ENCODE measurements at regions not wholly inside any gene's neighbourhood (a gene's known extent, or its start where the extent isn't known, plus 50 kb on each side); places are given as distances from the start of the nearest gene placed in this dataset.
"Not testable (repeated sequence)": the region's sequence is repeated elsewhere in the genome, so short reads cannot be mapped to it uniquely, and the experiment has no call there.

DNA sequence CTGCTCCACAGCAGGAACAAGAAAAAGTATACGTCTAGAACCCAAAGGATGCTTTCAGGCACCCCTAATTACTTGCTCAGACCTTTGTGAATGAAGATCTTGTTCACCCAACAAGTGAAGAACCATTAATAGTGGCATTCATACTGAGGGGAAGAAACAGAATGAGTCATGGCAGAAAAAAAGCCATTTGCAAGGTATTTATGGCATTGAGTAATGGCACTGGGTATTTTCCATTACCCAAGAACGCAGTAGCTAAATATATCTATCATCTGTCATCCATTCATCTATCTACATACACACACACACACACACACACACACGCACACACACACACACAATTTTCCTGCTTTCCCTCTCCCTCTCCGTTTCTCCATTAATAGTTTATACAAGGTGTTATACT lies 56.4 kb upstream of the XIRP2 start:
- ATAC-seq, result no peak

DNA sequence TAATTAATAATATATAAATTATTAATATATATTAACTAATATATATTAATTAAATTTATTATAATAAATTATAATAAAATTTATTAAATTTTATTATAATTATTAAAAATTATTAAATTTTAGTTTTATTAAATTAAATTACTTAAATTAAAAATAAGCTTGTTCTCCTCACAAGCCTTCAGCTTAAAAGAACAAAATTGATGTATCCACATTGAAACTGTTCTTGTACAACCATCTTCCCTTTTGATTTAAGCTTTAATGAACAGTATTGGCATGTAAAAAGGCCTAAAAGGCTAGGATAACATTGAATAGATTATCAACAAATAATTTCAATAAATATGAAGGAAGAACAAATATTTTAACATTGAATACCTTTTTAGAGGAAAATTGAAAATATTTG lies 62.4 kb upstream of the XIRP2 start:
- no peak for ATAC-seq

DNA sequence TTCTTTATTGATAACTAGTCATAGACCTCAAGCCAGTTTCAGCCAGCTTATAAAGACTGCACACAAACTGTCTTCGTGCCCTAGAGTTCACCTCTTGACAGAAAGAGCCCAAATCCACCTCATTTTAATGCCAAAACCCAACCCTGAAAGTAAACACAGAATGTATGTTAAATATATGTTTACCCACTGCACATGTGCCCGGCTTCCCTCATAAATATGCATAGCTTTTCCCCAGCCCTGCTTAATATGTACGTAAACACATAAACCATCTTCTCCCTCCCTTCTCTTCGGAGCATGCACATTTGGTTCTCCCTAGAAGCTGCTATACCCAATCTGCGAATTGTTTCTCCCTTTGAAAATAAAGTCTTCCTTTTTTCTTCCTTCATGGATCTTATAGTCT lies 73.9 kb upstream of the XIRP2 start:
- ATAC-seq, result no peak

DNA sequence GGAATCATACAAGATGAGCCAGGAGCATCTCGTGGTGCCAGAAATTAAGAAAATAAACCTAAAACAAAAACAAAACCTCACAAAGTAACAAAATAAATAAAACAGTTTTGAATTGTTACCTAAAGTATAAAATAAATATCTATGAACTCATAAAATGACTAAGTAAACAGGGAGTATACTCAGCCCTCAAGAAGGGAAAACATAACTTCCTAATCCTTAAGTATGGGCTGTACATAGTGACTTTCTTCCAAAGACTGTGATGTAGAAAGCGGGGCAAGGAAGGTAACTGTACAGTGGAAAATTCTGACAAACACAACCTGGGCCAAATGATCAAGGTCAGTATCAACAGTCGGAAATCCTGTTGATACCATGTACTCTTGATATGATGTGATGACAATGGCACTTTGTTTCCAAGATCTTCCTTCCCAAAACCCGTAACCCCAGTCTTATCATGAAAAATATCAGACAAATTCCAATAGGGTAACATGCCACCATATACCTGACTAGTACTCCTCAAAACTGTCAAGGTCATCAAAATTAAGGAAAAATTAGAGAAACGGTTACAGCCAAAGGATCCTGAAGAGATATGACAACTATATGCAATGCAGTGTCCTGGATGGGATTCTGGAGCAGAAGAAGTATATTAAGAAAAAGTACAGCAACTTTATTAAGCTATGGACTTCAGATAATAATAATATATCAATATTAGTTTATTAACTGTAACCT lies 76.0 kb upstream of the XIRP2 start:
- no peak for ATAC-seq

DNA sequence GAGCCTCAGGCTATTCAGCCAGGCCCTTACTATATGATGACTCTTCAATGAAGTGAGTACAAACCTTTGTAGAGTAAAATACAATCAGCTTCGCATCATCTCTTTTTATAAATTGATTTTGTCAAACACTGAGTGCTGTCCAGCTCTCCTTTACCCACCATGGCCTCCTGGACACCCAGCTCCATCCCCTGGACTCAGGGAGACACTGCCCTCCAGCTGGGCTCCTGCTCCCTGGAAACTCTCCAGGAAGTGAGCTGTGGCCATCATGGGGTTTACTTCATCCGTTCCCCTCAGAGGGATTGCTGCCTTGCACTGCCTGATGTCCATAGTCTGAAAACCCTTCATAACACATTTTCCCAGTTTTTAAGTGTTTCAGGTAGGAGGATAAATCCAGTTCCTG lies 82.5 kb upstream of the XIRP2 start:
- ATAC-seq, result no peak

DNA sequence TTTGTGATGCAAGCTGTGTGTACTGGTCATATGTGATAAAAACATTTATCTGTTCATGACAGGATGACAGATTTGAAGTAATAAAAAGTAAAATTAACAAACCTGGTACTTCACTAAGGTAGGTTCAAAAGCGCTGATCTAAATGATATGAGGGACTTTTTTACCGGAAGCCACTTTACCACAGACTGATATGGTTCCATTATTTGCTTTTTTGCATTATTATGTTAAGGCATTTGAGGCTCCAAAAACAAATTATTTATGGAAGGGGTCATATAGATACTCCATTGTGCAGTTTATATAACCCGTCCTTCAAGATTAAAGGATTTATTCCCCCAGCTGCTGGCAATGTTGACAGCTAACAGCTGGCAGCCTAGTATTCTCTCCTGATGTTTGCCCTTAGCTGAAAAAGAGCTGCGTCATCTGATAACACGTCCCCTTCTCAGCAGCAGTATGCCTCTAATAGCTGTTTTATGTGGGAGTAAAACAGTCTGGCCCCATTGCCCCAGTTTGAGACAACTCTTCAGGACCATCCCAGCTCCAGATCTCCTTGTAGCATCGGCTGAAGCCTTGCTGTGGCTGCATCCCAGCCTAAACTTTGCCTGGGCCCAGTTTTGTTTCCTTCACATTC lies 84.8 kb upstream of the XIRP2 start:
- ATAC-seq, result no peak

DNA sequence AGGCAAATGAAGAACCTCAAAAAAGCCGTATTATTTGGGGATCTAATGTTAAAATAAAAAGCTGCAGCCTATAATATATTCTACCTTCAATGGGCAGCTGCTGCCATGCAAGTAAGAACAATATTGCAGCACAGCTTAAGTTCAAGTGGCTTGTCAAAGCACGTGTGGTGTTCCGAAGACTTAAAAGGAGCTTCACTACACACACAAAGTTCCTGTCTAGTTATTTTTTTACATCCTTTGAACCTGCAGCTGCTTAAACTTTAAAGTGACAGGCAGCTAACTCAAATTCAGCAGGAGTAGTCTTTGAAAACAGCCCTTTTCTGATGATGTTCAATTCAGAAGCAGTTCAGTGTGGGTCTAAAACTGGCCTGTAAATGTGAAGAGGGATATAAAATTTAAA lies 85.8 kb upstream of the XIRP2 start:
- no peak for ATAC-seq

DNA sequence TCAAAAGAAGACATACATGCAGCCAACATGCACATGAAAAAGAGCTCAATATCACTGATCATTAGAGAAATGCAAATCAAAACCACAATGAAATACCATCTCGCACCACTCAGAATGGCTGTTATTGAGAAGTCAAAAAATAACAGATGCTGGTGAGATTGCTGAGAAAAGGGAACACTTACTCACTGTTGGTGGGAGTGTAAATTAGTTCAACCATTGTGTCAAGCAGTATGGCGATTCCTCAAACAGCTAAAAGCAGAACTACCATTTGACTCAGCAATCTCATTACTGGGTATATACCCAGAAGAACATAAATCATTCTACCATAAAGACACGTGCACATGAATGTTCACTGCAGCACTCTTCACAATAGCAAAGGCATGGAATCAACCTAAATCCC lies 95.5 kb upstream of the XIRP2 start:
- no peak for ATAC-seq

DNA sequence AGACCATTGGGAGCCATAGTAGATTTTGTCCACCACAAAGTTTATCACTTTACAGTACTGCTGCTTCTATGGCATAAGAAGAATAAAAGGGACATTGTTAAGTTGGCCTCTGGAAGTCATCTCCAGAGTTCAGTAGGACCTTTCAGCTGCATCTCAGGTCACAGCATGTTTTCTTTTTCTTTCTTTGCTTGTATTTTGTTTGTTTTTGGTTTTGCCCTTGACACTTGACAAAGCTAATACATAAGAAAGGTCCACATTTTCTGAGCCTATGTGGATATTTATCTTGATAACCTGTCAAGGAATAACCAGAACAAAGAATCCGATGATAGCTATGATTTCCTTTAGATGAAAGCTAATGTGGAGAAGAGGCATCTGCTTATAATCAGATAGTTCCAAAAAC lies 101.6 kb upstream of the XIRP2 start:
- ATAC-seq, result no peak

DNA sequence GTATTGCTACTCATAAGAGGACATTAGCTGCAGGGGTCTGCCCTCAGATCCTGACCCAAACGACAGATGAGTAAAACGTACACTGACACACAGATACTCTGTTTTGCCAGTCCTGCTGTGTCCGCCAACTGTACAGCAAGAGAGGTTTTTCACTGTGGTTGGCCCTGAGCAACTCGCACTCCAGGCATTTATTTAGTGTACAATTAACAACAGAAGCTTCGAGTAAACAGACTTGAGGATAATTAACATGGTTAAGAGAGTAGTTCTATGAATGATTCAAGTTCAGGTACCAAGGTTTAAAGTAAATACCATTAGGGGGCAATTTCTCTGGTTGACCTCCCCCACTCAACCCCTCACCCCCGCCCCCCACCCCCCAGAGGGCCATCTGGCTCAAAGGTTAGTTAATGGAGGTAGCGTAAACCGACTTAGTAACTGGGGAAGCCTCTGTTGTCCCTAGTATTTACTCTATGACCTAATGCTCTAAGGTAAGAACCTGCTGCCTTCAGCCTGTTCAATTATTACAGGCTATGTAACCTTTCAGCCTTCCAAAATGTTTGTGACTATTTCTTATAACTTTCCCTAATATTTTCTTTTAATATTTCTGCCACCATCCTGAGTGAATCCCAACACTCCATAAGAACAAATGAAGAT lies 103.9 kb upstream of the XIRP2 start:
- ATAC-seq, result no peak

DNA sequence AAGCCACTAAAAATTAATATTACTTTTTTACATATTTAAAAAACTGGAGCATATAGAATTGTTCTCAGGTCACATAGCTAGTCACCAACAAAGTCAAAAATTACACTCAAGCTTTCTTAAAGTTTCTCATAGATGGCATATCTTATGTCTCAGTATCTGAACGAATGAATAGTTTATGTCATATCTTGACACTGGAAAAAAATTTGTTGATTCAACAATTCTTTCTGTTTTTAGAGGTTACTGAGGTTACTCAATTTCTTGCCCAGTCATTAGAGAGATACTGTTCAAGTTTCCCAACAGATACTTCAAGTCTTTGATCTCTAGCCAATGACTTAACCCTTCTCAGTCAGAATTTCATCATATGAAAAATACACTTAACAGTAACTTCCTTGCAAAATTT lies 113.1 kb upstream of the XIRP2 start:
- no peak for ATAC-seq

DNA sequence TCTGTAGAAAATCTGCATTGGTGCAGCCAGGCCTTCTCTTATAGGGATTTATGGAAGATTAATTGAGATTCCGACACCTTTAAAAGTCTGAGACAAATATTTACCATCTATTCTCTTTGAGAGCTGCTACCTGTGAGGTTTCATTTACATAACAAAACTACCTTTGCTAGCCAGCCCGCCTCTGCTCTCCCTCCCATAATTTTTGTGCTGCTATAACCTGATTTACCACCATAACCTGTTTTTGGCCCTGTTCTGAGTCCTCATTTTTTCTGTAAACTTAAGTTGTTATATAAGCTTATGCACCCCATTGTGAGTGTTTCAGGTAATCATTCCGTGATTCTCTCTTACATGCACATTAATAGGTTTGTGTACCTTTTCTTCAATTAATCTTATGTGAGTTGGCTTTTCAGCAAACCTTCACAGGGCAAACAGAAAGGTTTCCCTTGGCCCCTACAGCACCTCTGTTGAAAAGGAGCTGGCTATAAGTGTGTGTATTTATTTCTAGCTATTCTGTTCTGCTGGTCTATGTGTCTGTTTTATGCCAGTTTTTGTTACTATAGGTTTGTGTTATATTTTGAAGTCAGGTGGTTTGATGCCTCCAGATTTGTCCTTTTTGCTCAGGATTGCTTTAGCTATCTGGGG lies 114.9 kb upstream of the XIRP2 start:
- no peak for ATAC-seq

DNA sequence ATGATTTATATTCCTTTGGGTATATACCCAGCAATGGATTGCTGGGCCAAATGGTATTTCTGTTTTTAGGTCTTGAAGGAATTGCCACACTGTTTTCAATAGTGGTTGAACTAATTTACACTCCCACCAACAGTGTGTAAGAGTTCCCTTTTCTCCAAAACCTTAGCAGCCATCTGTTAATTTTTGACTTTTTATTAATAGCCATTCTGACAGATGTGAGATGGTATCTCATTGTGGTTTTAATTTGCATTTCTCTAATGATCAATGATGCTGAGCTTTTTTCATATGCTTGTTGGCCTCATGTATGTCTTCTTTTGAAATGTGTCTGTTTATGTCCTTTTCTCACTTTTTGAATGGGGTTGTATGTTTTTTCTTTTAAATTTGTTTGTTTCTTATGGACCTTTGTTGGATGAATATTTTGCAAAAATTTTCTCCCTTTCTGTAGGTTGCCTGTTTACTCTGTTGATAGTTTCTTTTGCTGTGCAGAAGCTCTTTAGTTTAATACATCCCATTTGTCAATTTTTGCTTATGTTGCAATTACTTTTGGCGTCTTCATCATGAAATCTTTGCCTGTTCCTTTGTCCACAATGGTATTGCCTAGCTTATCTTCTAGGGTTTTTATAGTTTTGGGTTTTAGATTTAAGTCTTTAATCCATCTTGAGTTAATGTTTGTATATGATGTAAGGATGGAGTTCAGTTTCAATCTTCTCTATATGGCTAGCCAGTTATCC lies 119.7 kb upstream of the XIRP2 start:
- ATAC-seq, result no peak

DNA sequence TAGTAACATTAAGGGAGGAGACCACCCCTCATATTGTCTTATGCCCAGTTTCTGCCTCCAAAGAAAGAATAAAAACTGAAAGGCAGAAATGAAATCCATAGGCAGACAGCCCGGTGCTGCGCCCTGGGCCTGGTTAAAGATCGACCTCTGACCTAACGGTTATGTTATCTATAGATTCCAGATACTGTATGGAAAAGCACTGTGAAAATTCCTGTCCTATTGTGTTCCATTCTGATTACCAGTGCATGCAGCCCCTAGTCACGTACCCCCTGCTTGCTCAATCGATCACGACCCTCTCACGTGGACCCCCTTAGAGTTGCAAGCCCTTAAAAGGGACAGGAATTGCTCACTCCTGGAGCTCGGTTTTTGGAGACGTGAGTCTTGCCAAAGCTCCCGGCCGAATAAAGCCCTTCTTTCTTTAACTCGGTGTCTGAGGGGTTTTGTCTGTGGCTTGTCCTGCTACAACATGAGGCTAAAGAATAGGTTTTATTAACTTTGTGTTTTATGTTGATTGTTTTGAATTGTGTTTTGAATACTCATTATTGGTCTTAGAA lies 121.4 kb upstream of the XIRP2 start:
- ATAC-seq, result not testable (repeated sequence)

DNA sequence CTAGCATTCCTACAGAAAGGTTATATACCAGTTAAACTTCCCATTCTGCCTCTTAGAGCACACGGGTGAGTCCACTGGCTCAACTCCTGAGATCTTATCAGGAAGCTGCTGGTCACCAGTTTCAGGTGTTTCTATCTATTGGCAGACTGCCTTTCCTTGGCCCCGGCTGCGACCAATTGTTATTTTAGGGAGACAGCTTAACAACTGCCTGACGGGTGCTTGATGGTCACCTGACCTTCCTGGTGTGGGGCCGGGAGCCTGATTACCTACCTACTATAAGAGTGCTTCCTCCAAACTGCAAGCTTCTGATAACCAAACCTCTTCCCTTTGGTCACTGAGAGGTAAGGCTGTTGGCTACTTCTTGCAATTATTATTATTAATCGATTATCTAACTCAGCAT lies 122.1 kb upstream of the XIRP2 start:
- ATAC-seq, result no peak

DNA sequence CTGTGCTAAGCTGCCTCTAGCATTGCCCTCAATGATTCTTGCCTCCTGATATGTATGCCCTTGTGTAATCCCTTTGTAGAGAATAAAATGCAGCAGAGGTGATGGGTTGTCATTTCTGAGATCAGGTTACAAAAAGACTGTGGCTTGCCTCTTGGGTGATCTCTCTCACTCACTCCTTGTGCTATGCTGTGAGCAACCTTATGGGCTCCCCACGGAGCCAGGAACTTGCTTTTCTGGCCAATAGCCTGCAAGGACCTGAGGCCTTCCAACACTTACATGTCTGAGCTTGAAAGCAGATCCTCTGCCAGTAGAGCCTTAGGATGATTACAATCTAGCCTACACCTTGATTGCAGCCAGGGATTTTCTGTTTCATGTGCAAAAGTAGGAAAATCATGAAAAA lies 123.1 kb upstream of the XIRP2 start:
- ATAC-seq, result no peak

DNA sequence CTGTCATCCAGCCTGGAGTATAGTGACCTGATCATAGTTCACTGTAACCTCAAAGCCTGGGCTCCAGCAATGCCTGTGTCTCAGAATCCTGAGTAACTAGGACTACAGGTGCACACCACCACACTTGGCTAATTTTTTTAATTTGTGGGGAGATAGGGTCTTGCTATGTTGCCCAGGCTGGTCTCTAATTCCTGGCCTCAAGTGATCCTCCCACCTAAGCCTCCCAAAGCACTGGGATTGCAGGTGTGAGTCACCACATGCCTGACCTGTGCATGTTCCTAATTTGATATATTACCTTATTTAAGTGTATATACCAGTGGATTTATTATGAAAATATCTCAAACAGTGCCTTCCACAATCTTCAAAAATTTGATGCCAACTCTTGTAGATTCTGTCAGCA lies 123.6 kb upstream of the XIRP2 start:
- ATAC-seq, result no peak

DNA sequence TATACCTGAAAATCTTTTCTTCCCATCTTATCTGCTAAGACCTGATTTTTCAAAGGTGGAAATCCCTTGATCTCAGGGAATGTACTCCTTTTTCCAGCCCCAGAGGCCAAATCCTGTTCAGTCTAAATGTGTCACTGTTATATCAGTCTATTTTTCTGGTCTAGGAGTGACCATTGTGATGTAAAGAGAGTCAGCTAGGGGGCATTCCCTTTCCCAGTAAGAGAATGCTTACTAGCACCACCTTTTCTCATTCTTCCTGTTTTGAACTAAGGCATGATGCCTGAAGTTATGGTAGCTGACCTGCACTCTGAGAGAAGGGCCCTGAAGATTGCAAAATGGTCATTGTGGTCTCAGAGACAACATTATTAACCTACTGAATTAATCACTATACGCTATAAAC lies 124.1 kb upstream of the XIRP2 start:
- no peak for ATAC-seq

DNA sequence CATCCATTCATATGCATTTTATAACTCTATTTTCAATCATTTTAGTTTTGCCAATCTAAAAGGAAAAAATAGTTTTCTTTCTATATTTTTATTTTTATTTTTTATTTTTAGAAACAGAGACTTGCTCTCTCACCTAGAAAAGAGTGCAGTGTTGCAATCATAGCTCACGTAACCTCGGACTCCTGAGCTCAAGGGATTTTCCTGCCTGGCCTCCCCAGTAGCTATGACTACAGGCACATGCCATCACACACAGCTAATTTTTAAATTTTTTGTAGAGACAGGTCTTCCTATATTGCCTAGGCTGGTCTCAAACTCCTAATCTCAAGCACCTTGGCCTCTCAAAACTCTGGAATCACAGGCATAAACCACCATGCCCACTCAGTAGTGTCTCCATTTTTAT lies 125.5 kb upstream of the XIRP2 start:
- ATAC-seq, result no peak

DNA sequence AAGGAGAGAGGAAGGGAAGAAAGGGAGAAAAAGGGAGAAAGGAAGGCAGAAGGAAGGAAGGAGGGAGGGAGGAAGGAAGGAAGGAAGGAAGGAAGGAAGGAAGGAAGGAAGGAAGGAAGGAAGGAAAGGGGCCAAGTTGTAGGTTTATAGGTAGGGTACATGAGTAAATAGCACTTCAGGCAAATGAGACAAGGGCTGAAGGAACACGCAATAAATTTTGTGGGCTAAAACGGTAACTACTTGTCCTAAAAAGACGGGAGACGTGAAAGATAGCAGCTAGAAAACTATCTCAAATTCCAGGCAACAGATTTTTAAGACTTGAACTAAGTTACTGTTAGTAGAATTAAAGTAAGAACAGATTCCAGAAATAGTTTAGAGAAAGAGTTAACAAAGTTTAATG lies 129.3 kb upstream of the XIRP2 start:
- no peak for ATAC-seq

DNA sequence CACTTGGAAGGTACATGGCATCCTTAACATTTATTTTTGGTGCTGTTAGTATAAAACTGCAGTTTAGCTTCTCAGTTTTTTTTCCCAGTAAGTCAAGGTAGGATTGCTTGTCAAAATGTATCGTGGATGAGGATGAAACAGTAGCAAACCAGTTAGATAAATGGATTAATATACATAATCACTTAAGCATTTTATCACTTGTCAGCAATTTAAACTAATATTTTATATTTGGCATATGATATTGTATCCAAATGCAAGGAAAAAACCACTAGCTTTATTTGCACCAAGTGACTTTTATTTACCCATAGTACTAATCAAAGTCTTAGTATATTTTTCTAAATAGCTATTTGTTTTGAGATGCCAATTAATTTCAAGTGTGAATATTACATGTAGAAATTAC lies 137.7 kb upstream of the XIRP2 start:
- ATAC-seq, result no peak

DNA sequence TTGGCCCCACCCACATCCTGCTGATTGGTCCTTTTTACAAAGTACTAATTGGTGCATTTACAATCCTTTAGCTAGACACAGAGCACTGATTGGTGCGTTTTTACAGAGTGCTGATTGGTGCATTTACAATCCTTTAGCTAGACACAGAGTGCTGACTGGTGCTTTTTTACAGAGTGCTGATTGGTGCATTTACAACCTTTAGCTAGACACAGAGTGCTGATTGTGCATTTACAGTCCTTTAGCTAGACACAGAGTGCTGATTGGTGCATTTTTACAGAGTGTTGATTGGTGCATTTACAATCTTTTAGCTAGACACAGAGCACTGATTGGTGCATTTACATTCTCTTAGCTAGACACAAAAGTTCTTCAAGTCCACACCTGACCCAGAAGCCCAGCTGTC lies 144.2 kb upstream of the XIRP2 start:
- ATAC-seq, result not testable (repeated sequence)

DNA sequence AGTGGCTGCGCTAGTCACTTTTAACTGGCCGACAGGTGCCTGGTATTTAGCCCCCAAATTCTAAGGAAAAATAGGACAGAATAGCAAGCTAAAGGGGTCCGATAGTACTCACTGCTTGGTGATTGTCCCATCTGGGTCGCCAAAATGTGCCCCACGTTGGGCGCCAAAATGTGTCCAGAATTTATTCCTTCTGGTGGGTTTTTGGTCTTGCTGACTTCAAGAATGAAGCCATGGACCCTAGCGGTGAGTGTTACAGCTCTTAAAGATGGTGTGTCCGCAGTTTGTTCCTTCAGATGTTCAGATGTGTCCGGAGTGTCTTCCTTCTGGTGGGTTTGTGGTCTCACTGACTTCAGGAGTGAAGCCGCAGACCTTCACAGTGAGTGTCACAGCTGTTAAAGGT lies 144.8 kb upstream of the XIRP2 start:
- not testable (repeated sequence) for ATAC-seq

All from activated CD4-positive, CD25-positive, alpha-beta regulatory T cell treated with anti-CD3 and anti-CD28 coated beads, Interleukin-2, amount 50 U/mL, for 24 hours (primary cell).